Body of pancreas (tissue), 4 donors: ENCODE measurements at regions not wholly inside any gene's neighbourhood (a gene's known extent, or its start where the extent isn't known, plus 50 kb on each side); places are given as distances from the start of the nearest gene placed in this dataset.

Experiments used
- POLR2A ChIP-seq, 3 donors: fragments of 450-650 bp; IDR thresholded peaks; one replicate each; pipeline ENCODE4 v1.6.1; 2016; ENCODE audit warnings: antibody characterized with exemption in 3 of 3, mild to moderate bottlenecking in 2 of 3
- TF ChIP-seq, protein P1 (sequence below), 7 experiments: fragments of 450-650 bp in 4 of 7; fragments of 200-600 bp in 3 of 7; sonication (generic) in 3 of 7; IDR thresholded peaks; one replicate each; pipeline ENCODE4 v1.5.1; 2016 to 2019; ENCODE audit warnings: antibody characterized with exemption in 7 of 7

- TF ChIP-seq, protein P1, sequence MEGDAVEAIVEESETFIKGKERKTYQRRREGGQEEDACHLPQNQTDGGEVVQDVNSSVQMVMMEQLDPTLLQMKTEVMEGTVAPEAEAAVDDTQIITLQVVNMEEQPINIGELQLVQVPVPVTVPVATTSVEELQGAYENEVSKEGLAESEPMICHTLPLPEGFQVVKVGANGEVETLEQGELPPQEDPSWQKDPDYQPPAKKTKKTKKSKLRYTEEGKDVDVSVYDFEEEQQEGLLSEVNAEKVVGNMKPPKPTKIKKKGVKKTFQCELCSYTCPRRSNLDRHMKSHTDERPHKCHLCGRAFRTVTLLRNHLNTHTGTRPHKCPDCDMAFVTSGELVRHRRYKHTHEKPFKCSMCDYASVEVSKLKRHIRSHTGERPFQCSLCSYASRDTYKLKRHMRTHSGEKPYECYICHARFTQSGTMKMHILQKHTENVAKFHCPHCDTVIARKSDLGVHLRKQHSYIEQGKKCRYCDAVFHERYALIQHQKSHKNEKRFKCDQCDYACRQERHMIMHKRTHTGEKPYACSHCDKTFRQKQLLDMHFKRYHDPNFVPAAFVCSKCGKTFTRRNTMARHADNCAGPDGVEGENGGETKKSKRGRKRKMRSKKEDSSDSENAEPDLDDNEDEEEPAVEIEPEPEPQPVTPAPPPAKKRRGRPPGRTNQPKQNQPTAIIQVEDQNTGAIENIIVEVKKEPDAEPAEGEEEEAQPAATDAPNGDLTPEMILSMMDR (IDR thresholded peaks at IDR 0.05) = no peak
- TF ChIP-seq POLR2A (IDR thresholded peaks at IDR 0.05) = no peak
These were observed 1167.5 kb downstream of the AACS start for GRCh38 chr12:126232711-126233110.
